ENCODE measurements at regions not wholly inside any gene's neighbourhood (a gene's known extent, or its start where the extent isn't known, plus 50 kb on each side); places are given as distances from the start of the nearest gene placed in this dataset.

DNA sequence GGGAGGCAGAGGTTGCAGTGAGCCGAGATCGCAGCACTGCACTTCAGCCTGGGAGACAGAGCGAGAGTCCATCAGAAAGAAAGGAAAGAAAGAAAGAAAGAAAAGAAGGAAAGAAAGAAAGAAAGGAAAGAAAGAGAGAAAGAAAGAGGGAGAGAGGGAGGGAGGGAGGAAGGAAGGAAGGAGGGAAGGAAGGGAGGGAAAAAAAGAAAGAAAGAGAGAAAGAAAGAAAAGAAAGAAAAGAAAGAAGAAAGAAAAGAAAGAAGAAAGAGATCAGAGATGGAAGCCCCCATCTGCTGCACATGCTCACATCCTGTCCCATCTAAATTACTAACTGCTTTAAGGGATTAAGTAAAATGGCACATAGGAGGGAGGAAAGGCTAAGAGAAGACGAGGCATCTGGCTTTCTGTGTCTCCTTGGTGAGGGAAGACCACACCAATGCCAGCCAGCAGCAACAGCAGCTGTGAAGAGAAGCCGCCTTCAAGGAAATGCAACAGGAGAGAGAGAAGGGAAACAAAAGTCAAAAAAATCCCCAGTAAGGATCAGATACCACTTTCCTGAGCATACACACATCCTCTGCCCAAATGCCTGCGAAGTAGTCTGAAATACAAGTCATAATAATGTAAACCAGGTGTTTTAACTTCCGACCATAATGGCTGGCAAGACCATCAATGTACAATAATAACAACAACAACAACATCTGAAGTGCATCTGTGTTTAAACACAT lies 300.2 kb upstream of the JARID2 start:
- DNase-seq (ENCODE audit: low read depth in 4 of 4, low spot score in 1 of 4), result no peak

DNA sequence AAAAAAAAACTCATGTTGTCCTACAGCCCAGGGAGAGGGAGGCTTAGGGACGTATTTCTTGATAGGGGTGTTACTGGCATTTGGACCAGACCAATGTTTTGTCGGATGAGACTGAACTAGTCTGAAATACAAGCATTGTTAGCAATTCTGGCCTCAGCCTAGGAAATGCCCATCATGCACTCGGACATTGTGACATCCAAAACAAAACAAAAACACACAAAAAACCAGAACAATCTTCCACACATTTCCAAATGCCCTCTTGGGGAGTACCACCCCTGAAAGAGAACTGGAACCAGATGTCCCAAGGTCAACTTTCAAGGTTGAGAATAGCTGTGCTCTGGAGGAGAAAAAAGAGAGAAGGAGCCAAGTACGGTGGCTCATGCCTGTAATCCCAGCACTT lies 299.1 kb upstream of the JARID2 start:
- no peak for DNase-seq (ENCODE audit: low read depth in 4 of 4, low spot score in 1 of 4)

GRCh38 chr6:14948586-14949245 lies 297.2 kb upstream of the JARID2 start:
- DNase-seq (ENCODE audit: low read depth in 4 of 4, low spot score in 1 of 4), result no peak

DNA sequence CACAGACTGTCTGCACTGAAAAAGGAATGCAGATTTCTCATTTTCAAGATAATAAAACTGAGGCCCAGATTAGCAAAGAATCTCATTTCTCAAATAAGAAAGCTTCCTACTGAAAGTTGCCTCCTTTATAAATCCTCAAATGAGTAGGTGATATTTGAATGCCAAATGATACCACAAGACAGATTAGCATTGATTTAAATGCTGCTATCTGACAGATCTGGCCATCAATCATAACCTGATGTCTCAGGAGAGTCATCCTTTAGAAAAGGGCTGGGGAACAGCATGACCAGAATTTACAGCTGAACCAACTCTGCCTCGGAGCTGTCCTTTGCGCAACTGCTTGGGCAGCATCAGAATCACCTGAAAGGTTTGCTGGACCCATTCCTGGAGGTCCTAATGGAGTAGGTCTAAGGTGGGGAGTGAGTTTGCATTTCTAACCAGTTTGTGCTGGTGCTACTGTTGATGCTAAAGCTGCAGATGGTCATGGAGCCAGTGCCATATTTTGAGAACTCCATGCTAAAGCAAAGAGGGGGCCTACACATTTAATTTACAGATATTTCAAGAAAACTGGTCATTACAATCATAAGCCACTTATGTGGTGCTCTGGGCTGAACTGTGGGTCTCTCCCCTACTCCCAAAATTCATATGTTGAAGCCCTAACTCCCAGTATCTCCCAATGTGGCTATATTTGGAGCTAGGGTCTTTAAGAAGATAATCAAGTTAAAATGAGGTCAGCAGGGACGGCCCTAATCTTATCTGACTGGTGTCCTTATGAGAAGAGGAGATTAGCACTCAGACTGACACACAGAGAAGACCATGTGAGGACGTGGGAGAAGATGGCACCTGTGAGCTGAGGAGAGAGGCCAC lies 295.5 kb upstream of the JARID2 start:
- no peak for DNase-seq (ENCODE audit: low read depth in 4 of 4, low spot score in 1 of 4)

GRCh38 chr6:14950970-14951276 lies 294.9 kb upstream of the JARID2 start:
- DNase-seq (ENCODE audit: low read depth in 4 of 4, low spot score in 1 of 4), result no peak

DNA sequence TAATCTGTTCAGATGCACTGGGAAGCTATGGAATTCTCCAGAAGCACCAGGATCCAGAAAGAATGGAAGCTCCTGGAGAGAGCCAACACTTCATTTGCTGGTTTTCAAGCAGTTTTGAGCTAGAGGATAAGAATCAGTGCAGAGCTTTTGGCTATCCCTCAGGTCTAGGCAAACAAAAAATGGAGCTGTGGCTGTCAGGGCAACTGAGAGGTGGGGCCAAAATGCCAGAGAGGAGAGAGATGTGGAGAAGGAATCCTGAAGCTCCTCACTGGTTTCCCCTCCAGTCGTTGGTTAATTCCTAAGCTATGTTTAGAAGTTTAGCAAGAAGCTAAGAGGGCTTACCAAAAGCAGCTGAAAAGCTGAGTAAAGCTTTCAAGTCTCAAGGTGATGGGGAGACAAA lies 294.2 kb upstream of the JARID2 start:
- DNase-seq (ENCODE audit: low read depth in 4 of 4, low spot score in 1 of 4), result no peak

- DNase-seq (ENCODE audit: low read depth in 4 of 4, low spot score in 1 of 4), result no peak
These were observed 292.0 kb upstream of the JARID2 start for GRCh38 chr6:14953836-14954235.

DNA sequence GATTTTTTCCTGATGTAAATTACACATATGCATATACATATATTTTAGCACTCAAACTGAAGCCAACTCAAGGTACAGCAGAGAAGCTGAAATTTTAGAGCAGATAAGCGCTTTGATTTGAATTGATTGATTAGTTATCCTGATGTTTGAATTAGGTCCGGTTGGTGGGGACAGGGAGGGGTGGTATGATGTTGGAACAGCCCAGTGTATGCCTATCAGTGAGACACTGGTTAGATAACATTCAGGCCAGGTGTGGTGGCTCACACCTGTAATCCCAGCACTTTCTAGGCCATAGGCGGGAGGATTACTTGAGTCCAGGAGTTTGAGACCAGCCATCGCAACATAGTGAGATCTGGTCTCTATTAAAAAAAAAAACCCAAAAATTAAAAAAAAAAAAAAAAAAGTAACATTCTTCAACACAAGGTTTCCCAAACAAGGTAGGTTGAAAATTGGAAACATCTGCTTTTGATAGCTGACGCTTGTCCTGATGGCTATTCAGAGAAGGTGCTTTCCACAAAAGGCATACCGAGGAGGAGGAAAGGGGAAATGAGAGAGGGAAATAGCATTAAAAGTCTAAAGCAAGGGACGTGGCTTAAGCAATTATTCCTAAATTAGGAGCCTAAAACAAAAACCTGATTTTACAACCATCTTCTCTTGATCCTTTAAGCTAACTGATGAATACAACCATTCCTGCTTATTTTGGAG lies 288.4 kb upstream of the JARID2 start:
- no peak for DNase-seq (ENCODE audit: low read depth in 4 of 4, low spot score in 1 of 4)

GRCh38 chr6:14959324-14959885 lies 286.5 kb upstream of the JARID2 start:
- DNase-seq (ENCODE audit: low read depth in 4 of 4, low spot score in 1 of 4), result no peak

GRCh38 chr6:14964556-14965270 lies 281.2 kb upstream of the JARID2 start:
- DNase-seq (ENCODE audit: low read depth in 4 of 4, low spot score in 1 of 4), result no peak

- no peak for DNase-seq (ENCODE audit: low read depth in 4 of 4, low spot score in 1 of 4)
These were observed 280.3 kb upstream of the JARID2 start for GRCh38 chr6:14965424-14966075.

- no peak for DNase-seq (ENCODE audit: low read depth in 4 of 4, low spot score in 1 of 4)
These were observed 279.6 kb upstream of the JARID2 start for GRCh38 chr6:14966096-14966905.

- DNase-seq (ENCODE audit: low read depth in 4 of 4, low spot score in 1 of 4), result no peak
These were observed 278.8 kb upstream of the JARID2 start for GRCh38 chr6:14966906-14967711.

DNA sequence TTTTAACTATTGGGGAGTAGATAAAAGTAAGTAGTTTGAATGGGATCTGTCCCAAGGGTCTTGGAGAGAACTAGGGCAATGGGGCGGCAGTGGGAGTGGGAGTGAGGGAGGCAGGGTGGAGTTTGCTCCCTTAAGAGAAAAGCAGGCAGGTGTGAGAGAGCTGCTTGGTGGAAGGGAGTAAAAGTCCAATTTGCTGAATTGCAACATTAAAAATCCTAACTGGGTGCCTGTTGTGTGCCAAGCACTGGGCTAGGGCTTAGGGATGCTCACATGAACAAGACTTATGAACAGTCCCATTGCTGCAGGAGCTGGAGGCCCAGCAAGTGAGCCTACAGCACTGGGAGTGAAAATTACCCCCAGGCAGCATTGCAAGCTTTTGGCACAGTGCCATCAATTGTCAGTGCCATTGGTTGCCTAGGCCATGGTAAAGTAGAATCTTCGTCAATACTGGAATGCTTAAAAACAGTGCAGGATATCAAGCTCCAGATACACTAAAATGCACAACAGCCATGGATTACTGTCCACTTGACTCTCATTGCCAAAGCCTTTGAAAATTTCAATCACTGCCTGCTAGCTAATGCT lies 277.7 kb upstream of the JARID2 start:
- no peak for DNase-seq (ENCODE audit: low read depth in 4 of 4, low spot score in 1 of 4)

- no peak for DNase-seq (ENCODE audit: low read depth in 4 of 4, low spot score in 1 of 4)
These were observed 276.7 kb upstream of the JARID2 start for GRCh38 chr6:14969126-14969525.

DNA sequence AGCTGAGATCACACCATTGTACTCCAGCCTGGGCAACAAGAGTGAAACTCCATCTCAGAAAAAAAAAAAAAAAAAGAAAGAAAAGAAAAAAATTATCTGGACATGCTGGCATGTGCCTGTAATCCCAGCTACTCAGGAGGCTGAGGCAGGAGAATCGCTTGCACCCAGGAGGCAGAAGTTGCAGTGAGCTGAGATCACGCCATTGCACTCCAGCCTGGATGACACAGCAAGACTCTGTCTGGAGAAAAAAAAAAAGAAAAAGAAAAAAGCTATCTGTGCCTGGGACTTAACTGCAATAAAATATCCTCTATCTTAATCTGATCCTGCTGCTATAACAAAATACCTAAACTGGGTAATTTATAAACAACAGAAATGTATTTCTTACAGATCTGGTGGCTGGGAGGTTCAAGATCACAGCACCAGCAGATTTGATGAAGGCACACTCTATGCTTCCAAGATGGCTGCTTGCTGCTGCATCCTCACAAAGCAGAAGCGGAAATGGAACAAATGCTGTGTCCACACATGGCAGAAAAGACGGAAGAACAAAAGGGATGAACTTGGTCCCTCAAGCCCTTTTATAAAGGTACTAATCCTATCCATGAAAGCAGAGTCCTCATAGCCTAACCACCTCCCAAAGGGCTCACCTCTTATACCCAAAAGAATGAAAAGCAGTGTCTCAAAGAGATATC lies 273.3 kb upstream of the JARID2 start:
- DNase-seq (ENCODE audit: low read depth in 4 of 4, low spot score in 1 of 4), result no peak

- DNase-seq (ENCODE audit: low read depth in 4 of 4, low spot score in 1 of 4), result no peak
These were observed 271.5 kb upstream of the JARID2 start for GRCh38 chr6:14974372-14974771.
